HG02943 (cell line): ENCODE measurements at regions not wholly inside any gene's neighbourhood (a gene's known extent, or its start where the extent isn't known, plus 50 kb on each side); places are given as distances from the start of the nearest gene placed in this dataset.

Experiments used
- ATAC-seq: cut with Tn5 transposase; IDR thresholded peaks from one replicate; pipeline ENCODE4 v1.9.1; 2021; ENCODE audit warnings: mild to moderate bottlenecking, low read depth, moderate library complexity; ENCODE audit not compliant: unreplicated experiment

DNA sequence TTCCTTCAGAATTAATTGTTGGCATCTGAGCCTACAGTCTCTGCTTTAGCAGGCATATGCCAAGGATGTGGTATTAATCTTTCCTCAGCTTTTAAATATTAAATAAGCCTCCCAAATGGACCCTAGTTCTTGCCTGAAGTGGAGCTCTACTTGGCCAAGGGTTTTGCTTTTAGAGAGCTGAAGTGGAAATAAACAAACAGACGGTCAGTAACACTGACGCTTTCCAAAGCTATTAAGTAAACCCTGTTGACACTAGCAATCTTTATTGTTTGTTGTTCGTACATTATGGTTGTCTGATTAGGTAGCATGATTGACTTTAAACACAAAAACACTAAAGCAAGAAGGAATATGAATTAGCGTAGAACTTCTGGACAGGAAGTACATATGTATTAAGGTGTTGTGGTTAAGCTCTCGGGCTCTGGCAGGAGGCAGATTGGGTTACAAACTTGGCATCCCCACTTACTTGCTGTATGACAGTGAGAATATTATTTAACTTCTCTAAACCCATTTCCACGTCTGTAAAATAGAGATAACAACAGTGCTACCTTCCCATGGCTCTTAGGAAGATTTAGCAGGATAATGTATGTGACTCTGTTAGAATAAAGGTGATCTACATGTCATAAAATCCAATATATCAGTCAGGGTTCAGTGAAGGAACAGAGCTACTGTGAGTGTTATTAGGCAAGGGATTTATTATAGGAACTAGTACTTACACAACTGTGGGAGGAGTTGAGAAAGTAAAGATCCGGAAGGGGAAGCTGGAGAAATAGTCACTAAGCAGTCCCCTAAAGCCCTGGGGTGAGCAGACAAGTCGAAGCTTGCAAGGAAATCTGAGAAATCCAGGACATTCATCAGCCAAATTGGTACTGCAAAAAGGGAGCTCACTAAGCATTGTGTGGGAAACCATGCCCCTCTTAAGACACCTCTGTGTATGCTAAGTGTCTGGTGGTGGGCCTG, 92.2 kb upstream of the ATF7IP start:
- ATAC-seq = no peak

DNA sequence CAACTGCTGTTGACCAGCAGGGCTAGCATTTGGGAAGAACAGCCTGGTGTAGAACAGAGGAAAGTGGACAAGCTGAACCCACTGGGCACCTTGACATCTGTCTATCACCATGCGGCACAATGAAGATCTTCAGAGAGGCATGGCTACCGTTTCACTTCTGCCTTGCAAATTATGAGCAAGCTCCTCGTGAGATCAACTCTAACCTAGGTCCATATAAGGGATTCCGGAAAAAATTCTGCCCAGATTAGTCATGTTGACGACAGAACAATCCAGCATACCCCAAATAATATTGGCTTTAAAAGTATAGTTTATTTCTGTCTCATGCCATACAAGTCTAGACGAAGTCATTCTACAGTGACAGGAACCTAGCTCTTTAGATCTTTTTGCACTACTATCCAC, 91.6 kb upstream of the ATF7IP start:
- no peak for ATAC-seq

DNA sequence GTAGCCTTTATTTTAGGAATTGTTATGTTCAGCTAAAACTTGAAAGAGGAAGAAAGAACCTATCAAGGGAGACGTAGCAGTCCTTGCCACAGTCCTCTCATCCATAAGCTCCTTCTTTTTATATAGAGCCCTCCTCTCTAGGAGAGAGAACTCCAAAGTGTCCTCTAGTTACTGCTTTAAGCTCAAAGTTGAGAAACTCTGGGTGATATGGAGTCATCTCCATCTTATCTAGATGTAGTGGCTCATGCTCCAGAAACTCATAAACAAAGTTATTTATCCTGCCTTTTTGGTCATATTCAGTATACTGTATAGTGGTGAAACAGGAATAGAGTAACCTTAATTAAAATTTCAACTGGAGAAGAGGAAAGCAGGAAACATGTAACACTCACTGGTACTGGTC, 90.4 kb upstream of the ATF7IP start:
- no peak for ATAC-seq

DNA sequence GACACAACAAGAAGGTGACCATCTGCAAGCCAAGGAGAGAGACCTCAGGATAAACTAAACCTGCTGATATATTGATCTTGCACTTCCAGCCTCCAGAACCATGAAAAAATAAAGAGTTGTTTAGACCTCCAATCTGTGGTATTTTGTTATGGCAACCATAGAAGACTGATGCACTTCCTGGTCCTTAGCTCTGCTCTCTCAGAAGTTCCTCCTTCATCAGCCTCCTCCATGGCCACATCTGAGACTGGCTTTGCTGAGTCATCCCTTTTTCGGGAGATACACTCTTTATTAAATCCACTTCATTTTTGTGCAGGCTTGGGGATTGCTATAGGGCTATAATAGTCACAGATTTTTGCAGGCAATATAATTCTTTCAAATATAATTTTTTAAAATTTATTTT, 89.6 kb upstream of the ATF7IP start:
- no peak for ATAC-seq

DNA sequence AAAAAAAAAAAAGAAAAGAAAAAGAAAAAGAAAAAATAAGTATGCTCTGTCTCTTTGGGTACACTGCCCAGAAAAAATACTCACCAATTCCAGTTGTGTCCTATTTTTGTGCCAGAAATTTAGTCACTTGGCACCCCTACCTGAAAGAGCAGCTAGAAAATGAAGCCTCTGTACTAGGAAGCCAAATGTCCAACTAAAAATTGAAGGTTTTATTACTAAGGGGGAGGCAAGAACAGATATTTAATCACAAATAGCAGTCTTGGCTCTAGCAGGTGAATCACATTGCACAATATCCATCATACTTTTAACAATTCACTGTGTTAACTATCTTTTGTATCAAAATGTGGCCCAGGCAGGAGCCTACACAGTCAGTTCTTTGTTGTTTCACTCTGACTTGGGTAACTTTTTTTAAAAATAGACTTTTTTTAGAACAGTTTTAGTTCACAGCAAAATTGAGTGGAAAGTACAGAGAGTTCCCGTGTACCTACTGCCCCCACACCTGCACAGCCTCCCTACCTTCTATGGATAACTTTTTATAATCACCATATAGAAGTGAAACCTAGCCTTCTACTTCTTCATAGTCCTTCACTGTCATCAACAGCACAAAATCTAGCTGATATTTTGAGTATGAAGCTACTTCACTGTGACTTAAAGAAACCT, 87.1 kb upstream of the ATF7IP start:
- no peak for ATAC-seq

DNA sequence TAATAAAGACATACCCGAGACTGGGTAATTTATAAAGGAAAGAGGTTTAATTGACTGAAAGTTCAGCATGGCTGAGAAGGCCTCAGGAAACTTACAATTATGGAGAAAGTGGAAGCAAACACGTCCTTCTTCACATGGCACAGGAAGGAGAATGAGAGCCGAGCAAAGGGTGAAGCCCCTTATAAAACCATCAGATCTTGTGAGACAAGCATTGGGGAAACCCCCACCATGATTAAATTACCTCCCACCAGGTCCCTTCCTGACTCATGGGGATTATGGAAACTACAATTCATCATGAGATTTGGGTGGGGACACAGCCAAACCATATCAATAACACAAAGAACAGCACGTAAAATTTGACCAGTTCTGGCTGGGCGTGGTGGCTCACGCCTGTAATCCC, 85.6 kb upstream of the ATF7IP start:
- no peak for ATAC-seq

DNA sequence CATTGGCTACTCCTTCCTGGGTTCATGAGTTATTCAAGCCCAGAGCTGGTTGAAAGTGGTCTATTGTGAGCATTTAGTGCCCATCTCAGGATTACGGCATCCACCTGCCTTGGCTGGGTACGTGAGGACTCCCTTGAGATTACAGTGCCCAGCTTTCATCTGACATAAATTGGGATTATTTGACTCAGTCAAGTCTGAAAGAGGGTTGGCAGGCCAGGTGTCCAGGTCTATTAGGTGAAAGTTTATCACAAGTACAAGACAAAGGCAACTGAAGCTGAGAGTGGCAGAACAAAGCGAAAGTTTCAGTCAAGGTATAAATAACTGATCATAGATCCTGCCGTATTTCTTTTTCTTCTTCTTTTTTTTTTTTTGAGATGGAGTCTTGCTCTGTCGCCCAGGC, 84.6 kb upstream of the ATF7IP start:
- ATAC-seq = no peak

DNA sequence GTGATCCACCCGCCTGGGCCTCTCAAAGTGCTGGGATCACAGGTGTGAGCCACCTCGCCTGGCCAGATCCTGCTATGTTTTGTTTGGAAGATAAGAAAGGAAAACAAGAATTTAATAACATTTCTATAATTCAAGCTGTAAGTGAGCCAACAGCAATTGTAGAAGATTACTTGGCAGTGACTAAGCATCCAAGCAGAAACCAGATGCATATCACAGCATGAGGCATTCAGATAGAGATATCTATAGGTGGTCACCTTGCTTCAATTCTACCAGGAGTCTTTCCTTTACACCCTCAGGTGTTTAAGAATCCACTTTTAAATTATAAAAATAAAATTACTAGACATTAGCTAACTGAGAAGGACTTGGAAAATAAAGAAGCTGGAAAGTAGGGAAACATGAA, 83.9 kb upstream of the ATF7IP start:
- no peak for ATAC-seq

DNA sequence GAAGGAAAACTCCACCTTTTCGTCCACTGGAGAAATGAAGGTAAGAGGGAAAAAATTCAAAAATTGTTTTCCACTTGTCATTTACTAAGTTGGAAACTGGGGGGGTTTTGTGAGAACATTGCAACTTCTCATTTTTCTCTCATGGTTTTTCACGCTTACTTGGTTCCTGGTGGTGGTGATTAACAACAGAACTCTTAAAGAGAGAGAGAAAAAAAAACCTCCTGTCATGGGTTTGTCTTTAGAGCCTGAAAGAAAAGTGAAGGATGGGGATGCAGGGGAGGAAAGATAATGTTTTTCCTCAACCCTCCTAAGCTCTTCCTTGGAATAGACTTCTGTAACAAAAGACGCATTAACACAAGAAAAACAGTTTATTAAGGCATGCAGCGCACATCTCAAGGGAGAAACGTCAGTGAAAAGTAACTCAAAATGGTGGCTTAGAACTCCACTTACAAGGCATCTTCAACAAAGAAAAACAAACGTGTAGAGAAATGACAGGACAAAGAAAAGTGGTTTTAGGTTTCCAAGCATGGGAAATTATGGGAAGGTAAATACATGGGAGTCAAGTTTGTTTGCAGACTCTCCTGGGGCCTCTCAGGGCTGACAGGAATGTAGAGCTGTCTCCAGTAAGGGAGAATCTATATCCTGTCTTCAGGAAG, 81.9 kb upstream of the ATF7IP start:
- peak; percentile 29 for ATAC-seq

DNA sequence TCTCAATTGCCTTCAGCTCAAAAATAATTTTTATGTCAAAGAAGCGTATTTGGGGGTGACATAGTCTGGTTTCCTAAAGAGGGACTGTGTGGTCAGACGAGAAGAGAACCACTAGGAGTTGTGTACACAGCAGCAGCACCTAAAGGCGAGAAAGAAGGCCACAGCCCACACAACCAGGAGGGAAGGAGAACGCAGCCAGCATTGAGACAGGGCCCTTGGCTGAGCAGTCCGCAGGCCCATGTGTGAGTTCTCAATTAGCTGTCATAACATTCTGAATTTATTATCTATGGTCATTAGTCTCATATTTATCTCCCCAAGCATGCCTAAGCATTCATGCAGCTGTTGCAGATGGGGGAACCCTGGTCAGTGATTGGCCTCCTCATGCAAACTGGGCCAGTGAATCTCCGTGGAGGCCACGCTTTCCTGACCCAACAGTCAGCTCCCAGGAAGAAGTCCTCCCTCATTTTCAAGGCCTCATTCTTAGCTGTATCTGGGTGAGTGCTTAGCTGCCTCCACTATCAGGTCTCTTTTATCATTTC, 81.2 kb upstream of the ATF7IP start:
- ATAC-seq = peak; percentile 61

DNA sequence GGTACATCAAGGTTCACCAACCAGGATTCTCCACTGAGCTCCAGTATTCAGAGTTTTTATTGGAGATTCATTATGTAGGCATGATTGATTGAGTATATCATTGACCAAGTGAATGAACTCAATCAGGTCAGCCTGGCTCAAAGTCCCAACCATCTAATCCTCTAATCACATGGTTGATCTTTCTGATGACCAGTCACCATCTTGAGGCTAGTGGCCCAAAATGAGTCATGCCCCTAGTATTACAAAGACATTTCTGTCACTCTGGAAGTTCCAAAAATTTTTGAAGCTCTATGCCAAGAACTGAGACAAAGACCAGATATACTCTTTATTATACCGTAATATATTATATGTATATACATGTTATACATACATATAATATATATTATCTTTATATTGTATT, 75.9 kb upstream of the ATF7IP start:
- no peak for ATAC-seq

DNA sequence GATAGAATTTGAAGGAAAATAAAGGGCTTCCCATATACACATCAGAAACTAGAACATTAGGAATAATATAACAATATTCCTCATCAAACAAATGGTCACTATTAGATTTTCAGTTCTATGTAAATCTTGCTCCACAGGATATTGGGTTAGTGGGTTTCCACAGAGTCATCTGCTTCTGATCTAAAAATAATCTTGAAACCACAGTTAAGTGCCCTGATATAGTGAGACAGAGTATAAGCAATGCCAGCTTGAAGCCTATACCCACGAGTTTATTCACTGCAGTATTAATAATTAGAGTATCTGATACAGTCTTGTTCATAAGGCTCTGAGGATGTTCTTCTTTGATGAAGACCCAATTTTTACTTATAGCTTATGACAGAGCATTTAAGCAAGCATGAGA, 74.5 kb upstream of the ATF7IP start:
- ATAC-seq = no peak

DNA sequence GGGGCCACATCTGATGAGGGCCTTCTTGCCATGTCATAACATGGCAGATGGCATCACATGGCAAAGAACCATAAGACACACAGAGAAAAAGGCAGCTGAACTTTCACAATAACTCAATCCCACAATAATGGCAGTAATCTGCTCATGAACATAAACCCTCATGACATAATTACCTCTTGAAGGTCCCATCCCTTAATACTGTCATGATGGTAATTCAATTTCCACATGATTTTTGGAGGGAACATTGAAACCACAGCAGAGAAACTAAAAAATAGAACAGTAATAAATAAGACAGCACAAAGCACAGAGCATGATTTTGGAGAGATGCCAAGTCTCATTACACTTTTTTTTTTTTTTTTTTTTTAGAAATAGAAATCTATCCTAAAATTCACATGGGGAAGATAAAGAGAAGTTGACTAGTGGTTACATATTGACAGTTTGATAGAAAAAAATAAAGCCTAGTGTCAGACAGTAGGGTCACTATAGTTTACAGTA, 61.8 kb upstream of the ATF7IP start:
- ATAC-seq = no peak

DNA sequence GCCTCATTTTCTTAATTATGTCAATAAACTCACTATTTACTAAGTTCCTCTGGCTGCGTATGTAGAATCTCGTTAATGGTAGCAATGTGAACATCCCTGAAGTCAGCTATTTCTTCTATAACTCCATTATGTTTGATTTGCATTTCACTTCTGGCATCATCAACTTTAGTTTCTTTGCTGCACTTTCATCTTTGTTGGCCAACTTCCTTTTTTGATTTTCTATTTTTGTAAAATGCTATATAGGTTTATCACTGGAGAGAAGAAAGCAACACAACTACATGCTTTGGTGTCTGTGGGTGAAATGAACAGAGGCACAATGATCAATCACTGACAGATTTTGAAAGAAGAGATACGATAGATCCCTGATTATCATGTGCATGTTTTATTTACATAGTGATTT, 58.5 kb upstream of the ATF7IP start:
- ATAC-seq = no peak

DNA sequence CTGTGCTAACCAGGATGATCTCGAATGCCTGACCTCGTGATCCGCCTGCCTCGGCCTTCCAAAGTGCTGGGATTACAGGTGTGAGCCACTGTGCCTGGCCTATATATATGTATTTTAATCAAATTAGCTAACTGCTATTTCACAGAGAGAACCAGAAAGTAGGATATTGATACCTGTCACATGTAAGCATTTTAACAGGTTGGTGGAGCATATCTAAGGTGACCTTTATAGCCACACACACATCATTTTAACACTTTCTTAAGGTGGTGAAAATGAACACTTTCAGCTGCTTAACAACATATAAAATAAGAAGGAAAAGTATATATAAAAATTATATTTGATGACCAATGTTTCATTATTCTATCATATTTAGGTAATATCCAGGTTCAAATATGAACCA, 57.0 kb upstream of the ATF7IP start:
- no peak for ATAC-seq

DNA sequence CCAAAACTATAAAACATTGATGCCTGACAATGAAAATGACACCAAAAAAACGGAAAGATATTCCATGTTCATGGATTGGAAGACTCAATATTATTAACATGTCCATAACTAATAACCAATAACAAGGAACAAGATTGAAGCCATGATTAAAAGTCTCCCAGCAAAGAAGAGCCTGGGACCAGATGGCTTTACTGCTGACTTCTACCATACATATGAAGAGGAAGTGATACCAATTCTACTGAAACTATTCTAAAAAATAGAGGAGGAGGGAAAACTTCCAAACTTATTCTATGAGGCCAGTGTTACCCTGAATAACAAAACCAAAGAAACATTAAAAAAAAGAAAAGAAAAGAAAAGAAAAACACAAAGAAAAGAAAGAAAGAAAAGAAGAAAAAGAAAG, 54.6 kb upstream of the ATF7IP start:
- ATAC-seq = no peak

DNA sequence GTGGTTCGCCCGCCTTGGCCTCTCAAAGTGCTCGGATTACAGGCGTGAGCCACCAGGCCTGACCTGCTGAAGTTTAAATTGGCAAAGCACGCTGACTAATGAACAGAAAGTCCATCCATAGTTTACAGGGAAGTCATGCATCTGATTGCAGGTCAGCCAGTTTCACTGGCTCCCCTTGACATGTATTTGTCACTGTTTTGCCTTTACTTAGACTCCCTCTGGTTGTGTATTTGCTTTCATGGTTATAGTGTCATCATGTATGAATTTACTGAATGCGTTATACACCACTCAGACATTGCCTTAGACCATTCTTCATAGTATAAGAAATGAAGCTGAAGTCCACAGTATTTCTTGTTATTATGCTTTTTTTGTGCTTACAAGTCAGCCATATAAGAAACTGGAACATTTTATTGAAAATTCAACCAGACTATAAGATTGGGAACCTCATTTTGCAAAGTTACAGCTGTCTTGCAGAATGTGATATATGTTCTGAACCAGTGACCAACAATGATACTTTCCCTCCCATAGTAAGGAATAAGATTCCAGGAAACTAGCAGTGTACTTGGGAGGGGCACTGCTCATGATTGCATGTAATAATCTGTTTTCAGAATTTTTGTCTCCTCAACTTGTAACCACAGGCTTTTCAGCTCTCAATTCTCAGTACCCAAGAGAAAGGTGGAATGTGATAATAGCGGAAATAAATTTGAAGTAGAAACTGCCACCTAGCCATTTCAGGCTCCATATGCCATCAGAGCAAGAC, 51.9 kb upstream of the ATF7IP start:
- no peak for ATAC-seq

DNA sequence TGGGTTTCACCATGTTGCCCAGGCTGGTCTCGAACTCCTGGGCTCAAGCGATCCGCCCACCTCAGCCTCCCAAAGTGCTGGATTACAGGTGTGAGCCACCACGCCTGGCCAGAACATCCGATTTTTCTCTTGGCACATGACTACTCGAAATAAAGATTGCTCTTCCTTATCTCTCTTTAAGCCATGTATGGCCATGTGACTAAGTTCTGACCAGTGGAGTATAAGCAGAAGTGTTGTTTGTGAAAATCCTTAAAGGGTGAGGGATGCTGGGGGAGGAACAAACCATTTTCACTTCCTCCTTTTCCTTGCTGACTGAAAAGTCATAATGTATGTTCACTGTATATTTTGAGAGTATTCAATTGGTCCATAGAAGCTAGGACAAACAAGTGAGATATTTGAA, 50.7 kb upstream of the ATF7IP start:
- ATAC-seq = no peak

DNA sequence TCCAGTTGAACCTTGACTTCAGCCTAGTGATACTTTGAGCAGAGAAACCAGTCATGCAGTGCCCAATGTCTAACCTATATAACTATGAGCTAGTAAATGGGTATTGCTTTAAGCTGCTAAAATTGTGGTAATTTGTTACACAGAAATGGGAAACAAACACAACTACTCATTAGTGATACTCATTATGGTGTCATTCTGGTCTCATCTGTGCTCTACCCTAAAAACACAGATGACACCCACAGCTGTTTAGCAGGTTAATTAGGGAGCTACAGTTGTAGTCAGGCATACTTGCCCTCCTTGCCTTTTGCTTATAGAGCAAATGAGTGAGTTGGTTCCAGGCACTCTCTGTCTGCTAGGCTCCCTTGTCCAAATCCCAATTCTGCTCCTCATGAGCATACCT, 50.0 kb upstream of the ATF7IP start:
- ATAC-seq = no peak
